HFF-Myc (cell line): ENCODE measurements at regions not wholly inside any gene's neighbourhood (a gene's known extent, or its start where the extent isn't known, plus 50 kb on each side); places are given as distances from the start of the nearest gene placed in this dataset.
A peak's percentile ranks its signal among the peaks of the same experiment; 100 is the strongest.

Experiments used
- DNase-seq: peaks from one replicate; pipeline ENCODE4 v3.0.0-alpha.2; 2011; ENCODE audit warnings: low read depth; ENCODE audit errors: extremely low read depth
- H3K4me3 ChIP-seq: replicated peaks from 2 replicates; pipeline ENCODE4 v1.5.1; 2011; ENCODE audit warnings: low read depth, mild to moderate bottlenecking, control low read depth, low read length
- TF ChIP-seq, protein P1 (sequence below): IDR thresholded peaks from 2 replicates; pipeline ENCODE4 v1.5.1; 2012; ENCODE audit warnings: mild to moderate bottlenecking, low read depth, low read length, control low read depth; ENCODE audit errors: missing control alignments

- no peak for DNase-seq
- H3K4me3 ChIP-seq, result no peak overlapping the region
- TF ChIP-seq, protein P1, sequence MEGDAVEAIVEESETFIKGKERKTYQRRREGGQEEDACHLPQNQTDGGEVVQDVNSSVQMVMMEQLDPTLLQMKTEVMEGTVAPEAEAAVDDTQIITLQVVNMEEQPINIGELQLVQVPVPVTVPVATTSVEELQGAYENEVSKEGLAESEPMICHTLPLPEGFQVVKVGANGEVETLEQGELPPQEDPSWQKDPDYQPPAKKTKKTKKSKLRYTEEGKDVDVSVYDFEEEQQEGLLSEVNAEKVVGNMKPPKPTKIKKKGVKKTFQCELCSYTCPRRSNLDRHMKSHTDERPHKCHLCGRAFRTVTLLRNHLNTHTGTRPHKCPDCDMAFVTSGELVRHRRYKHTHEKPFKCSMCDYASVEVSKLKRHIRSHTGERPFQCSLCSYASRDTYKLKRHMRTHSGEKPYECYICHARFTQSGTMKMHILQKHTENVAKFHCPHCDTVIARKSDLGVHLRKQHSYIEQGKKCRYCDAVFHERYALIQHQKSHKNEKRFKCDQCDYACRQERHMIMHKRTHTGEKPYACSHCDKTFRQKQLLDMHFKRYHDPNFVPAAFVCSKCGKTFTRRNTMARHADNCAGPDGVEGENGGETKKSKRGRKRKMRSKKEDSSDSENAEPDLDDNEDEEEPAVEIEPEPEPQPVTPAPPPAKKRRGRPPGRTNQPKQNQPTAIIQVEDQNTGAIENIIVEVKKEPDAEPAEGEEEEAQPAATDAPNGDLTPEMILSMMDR, result no peak
Measured at GRCh38 chr6:132204591-132204990, 196.7 kb downstream of the MOXD1 start.

- peak; percentile 77 for DNase-seq
- no peak overlapping the region for H3K4me3 ChIP-seq
- TF ChIP-seq, protein P1, result no peak
Measured at GRCh38 chr6:132202574-132202973, 198.7 kb downstream of the MOXD1 start.

DNA sequence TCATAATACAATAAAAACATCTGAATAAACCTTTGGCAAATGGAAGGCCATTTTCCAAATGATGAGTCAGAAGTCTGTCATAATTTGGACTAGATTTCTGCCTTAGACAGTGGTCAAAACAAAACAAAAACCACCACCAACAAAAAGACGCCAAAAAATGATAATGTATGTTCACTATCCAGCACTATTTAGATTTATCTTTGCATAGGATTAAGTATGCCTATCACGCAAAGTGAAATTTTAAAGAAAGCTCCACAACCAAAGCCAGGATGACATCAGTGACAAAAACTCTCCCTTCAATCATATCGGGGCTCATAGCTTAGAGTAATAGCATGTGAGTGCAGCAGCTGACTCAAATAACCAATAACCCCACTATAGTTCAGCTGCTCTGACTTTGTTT lies 201.9 kb downstream of the MOXD1 start:
- DNase-seq, result no peak
- no peak overlapping the region for H3K4me3 ChIP-seq
- TF ChIP-seq, protein P1, result no peak

DNA sequence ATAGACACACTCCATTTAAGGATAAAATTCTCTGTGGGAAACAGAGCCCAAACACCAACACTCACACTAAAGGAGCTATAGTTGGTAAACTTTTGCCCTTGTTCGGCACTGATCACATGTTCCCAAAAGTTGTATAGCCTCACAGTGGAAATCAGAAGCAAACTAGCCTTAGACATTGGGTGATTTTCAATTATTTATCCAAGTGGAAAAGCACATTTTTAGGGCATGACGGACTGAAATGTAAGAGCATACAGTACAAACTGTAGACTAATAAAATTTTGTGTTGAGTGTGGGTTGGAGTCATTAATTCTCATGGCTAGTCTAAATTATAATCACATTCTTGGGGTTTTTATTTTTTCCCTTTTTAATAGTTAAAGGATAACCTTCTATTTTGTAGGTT lies 202.4 kb downstream of the MOXD1 start:
- DNase-seq, result no peak
- H3K4me3 ChIP-seq, result no peak overlapping the region
- TF ChIP-seq, protein P1, result no peak

DNA sequence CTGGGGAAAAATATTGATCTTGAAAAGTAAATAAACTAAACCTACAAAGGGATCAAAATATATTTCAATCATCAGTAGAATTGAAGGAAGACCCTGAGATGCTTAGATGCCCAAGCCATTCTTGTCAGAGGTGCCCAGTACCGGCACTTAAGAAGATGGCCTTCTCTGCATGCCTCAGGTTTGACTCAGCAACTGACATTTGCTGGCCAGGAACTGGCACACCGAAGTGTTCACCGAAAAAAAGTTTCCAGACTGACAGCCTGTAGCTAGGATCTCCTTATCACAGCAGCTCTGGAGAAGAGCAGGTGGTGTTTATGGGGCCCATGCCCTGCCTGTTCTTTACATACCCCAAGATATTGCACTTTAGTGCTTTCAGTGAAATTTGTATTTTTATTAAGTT lies 203.2 kb downstream of the MOXD1 start:
- H3K4me3 ChIP-seq, result no peak overlapping the region
- TF ChIP-seq, protein P1, result no peak
- DNase-seq, result no peak

GRCh38 chr6:132194529-132194928 lies 206.7 kb downstream of the MOXD1 start:
- DNase-seq, result no peak
- no peak overlapping the region for H3K4me3 ChIP-seq
- TF ChIP-seq, protein P1, result no peak

DNA sequence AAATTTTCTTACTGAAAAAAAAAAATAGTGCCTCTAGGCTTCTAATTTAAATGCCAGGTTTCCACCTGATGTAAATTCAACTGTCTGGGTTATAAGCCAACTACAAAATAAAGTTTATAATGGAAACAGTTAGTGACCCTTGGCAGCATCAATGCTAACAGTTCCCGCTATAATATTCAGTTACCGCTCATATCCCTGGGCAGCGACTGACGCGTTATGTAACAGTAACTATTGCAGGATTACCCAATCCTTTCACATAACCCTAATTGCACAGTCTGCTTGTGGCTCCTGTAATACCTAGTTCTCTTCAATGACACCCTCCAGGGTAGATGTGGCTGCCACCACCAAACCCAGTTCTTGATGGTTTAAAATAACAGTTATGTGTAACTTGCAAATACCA lies 208.6 kb downstream of the MOXD1 start:
- TF ChIP-seq, protein P1, result no peak
- DNase-seq, result no peak

More for the DNA sequence above, 208.6 kb downstream of the MOXD1 start:
- H3K4me3 ChIP-seq, result no peak overlapping the region
